ENCODE measurements at regions not wholly inside any gene's neighbourhood (a gene's known extent, or its start where the extent isn't known, plus 50 kb on each side); places are given as distances from the start of the nearest gene placed in this dataset.
"Not testable (repeated sequence)": the region's sequence is repeated elsewhere in the genome, so short reads cannot be mapped to it uniquely, and the experiment has no call there.

GRCh38 chr17:20706751-20707373 lies 127.3 kb downstream of the CDRT15L2 start:
- H3K27ac ChIP-seq (ENCODE audit: insufficient read length, low read depth, low read length) = no peak overlapping the region
- no peaks in the 10 kb centered on the region for H3K4me1 Mint-ChIP-seq
- H3K9me3 Mint-ChIP-seq = peaks cover 0 to 3% of the 10 kb centered on the region in 2 experiments; a peak in 1 of 5 replicates
- no CpG with 5 or more reads among the region's 16 CpGs for WGBS (ENCODE audit: extremely low coverage, insufficient read length, low lambda C conversion rate)
- H3K23ac ChIP-seq (ENCODE audit: insufficient read length, low read depth, low read length) = no peak overlapping the region
- no peak overlapping the region for H4K91ac ChIP-seq (ENCODE audit: insufficient read length, low read depth, low read length)
- H3K27me3 Mint-ChIP-seq (ENCODE audit: low read depth) = peaks cover 2% of the 10 kb centered on the region; the same call in 1 of the 2 replicates
- H3K79me2 ChIP-seq (ENCODE audit: insufficient read depth, low read length) = no peaks in the 10 kb centered on the region
- no peak overlapping the region for H3T11ph ChIP-seq (ENCODE audit: low read length)
- no peak overlapping the region for H4K8ac ChIP-seq (replicated peaks; ENCODE audit: insufficient read length, low read depth, low read length)
- no peaks in the 10 kb centered on the region for H3K23me2 ChIP-seq (ENCODE audit: insufficient read length, low read depth, low read length, poor library complexity, severe bottlenecking)
- H2BK15ac ChIP-seq (ENCODE audit: low read depth, low read length) = no peak overlapping the region
- no peak for TF ChIP-seq CTCF (conservative IDR thresholded peaks at IDR 0.05)
- DNase-seq = no peak
- H3K9me3 ChIP-seq (ENCODE audit: control insufficient read depth, low read depth, low read length) = no peaks in the 10 kb centered on the region
- H3K4ac ChIP-seq (ENCODE audit: low read depth, low read length) = no peak overlapping the region
- no peak overlapping the region for H3K56ac ChIP-seq (ENCODE audit: insufficient read length, low read depth, low read length)
- H4K5ac ChIP-seq (ENCODE audit: insufficient read length, low read depth, low read length) = no peak overlapping the region
- H3K4me3 Mint-ChIP-seq = no peak overlapping the region
- H2BK12ac ChIP-seq (ENCODE audit: insufficient read length, low read depth, low read length) = no peak overlapping the region
- no peak overlapping the region for H2BK20ac ChIP-seq (ENCODE audit: low read depth, low read length, poor library complexity, severe bottlenecking)
- H3K27me3 ChIP-seq (ENCODE audit: insufficient read depth, low read length) = no peaks in the 10 kb centered on the region
- no peak overlapping the region for H2AFZ ChIP-seq (ENCODE audit: low read length)
- no peak overlapping the region for H2AK5ac ChIP-seq (ENCODE audit: insufficient read length, low read length)
- H3K4me2 ChIP-seq (ENCODE audit: insufficient read depth, insufficient read length, low read length) = no peak overlapping the region
- H3K18ac ChIP-seq (ENCODE audit: insufficient read length, low read depth, low read length) = no peak overlapping the region
- no peaks in the 10 kb centered on the region for H4K20me1 ChIP-seq (ENCODE audit: control insufficient read depth, insufficient read depth, insufficient read length)
- H3K9ac ChIP-seq (ENCODE audit: extremely low read depth, insufficient read length, low read length) = no peak overlapping the region
- H3K27ac Mint-ChIP-seq = peak overlapping the region; percentile 4 to 88 (median 5); a peak in 3 of 7 replicates
- no peaks in the 10 kb centered on the region for H3K79me1 ChIP-seq (ENCODE audit: insufficient read depth, low read depth, low read length, poor library complexity, severe bottlenecking)
- H2BK5ac ChIP-seq (ENCODE audit: insufficient read length, low read length) = no peak overlapping the region
- no peaks in the 10 kb centered on the region for H3K4me1 ChIP-seq (ENCODE audit: insufficient read depth, low read length)
- H2BK120ac ChIP-seq (ENCODE audit: low read depth, low read length, poor library complexity, severe bottlenecking) = no peak overlapping the region
- no peak overlapping the region for H3K14ac ChIP-seq (ENCODE audit: insufficient read depth, low read length)
- H3K36me3 Mint-ChIP-seq (ENCODE audit: insufficient read depth in 1 of 3, low read depth in 3 of 3) = peaks cover 0 to 5% (median 0%) of the 10 kb centered on the region in 3 experiments; a peak in 3 of 7 replicates

- H3K4me1 ChIP-seq (ENCODE audit: insufficient read depth, low read length); H3K9me3 ChIP-seq (ENCODE audit: control insufficient read depth, low read depth, low read length); H3K9me3 Mint-ChIP-seq; DNase-seq; H4K5ac ChIP-seq (ENCODE audit: insufficient read length, low read depth, low read length); H3T11ph ChIP-seq (ENCODE audit: low read length); H3K36me3 Mint-ChIP-seq (ENCODE audit: insufficient read depth in 1 of 3, low read depth in 3 of 3); H4K8ac ChIP-seq (replicated peaks; ENCODE audit: insufficient read length, low read depth, low read length); H3K79me2 ChIP-seq (ENCODE audit: insufficient read depth, low read length); H3K27me3 ChIP-seq (ENCODE audit: insufficient read depth, low read length); H3K18ac ChIP-seq (ENCODE audit: insufficient read length, low read depth, low read length); H3K27ac Mint-ChIP-seq; H3K4me3 Mint-ChIP-seq; H3K27ac ChIP-seq (ENCODE audit: insufficient read length, low read depth, low read length); H3K23ac ChIP-seq (ENCODE audit: insufficient read length, low read depth, low read length); H3K4me2 ChIP-seq (ENCODE audit: insufficient read depth, insufficient read length, low read length); H2BK12ac ChIP-seq (ENCODE audit: insufficient read length, low read depth, low read length); H2BK5ac ChIP-seq (ENCODE audit: insufficient read length, low read length); H3K27me3 Mint-ChIP-seq (ENCODE audit: low read depth); H3K4ac ChIP-seq (ENCODE audit: low read depth, low read length); H3K4me1 Mint-ChIP-seq; H2BK120ac ChIP-seq (ENCODE audit: low read depth, low read length, poor library complexity, severe bottlenecking); H4K20me1 ChIP-seq (ENCODE audit: control insufficient read depth, insufficient read depth, insufficient read length); H3K56ac ChIP-seq (ENCODE audit: insufficient read length, low read depth, low read length); H2AFZ ChIP-seq (ENCODE audit: low read length); H2BK15ac ChIP-seq (ENCODE audit: low read depth, low read length); H2BK20ac ChIP-seq (ENCODE audit: low read depth, low read length, poor library complexity, severe bottlenecking); H3K9ac ChIP-seq (ENCODE audit: extremely low read depth, insufficient read length, low read length); H3K14ac ChIP-seq (ENCODE audit: insufficient read depth, low read length); H3K23me2 ChIP-seq (ENCODE audit: insufficient read length, low read depth, low read length, poor library complexity, severe bottlenecking); H4K91ac ChIP-seq (ENCODE audit: insufficient read length, low read depth, low read length); H2AK5ac ChIP-seq (ENCODE audit: insufficient read length, low read length); H3K79me1 ChIP-seq (ENCODE audit: insufficient read depth, low read depth, low read length, poor library complexity, severe bottlenecking): not testable (repeated sequence)
- WGBS (ENCODE audit: extremely low coverage, insufficient read length, low lambda C conversion rate) = no CpG with 5 or more reads among the region's 11 CpGs
Observed at GRCh38 chr17:20708821-20709220, 129.3 kb downstream of the CDRT15L2 start.

Measured in H9 (cell line).